ENCODE measurements at regions not wholly inside any gene's neighbourhood (a gene's known extent, or its start where the extent isn't known, plus 50 kb on each side); places are given as distances from the start of the nearest gene placed in this dataset.

DNA sequence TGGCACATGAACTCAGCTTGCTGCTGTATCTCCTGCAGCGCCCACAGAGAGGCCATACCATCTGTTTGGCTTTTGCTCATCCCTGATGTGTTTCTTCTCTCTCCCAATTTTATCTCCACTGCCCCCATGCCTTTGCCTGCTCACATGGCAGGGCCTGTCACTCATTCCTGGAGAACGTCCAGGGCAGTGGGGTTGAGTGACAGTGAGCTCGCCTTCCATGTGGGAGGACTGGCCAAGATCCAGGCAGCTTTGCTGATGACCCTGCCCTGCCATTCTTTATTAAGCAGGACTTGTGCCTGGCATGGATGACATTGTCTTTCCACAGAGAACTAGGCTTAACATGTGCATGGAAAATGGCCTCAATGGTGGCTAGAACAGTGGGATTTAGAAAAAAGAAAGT, 230.5 kb upstream of the THSD7B start:
- no peak for TF ChIP-seq BACH1 (IDR thresholded peaks at IDR 0.05; ENCODE audit: borderline replicate concordance)
- no peak for TF ChIP-seq TAF1 (IDR thresholded peaks at IDR 0.05; ENCODE audit: borderline replicate concordance, low read depth, low read length)
- TF ChIP-seq, protein P1, sequence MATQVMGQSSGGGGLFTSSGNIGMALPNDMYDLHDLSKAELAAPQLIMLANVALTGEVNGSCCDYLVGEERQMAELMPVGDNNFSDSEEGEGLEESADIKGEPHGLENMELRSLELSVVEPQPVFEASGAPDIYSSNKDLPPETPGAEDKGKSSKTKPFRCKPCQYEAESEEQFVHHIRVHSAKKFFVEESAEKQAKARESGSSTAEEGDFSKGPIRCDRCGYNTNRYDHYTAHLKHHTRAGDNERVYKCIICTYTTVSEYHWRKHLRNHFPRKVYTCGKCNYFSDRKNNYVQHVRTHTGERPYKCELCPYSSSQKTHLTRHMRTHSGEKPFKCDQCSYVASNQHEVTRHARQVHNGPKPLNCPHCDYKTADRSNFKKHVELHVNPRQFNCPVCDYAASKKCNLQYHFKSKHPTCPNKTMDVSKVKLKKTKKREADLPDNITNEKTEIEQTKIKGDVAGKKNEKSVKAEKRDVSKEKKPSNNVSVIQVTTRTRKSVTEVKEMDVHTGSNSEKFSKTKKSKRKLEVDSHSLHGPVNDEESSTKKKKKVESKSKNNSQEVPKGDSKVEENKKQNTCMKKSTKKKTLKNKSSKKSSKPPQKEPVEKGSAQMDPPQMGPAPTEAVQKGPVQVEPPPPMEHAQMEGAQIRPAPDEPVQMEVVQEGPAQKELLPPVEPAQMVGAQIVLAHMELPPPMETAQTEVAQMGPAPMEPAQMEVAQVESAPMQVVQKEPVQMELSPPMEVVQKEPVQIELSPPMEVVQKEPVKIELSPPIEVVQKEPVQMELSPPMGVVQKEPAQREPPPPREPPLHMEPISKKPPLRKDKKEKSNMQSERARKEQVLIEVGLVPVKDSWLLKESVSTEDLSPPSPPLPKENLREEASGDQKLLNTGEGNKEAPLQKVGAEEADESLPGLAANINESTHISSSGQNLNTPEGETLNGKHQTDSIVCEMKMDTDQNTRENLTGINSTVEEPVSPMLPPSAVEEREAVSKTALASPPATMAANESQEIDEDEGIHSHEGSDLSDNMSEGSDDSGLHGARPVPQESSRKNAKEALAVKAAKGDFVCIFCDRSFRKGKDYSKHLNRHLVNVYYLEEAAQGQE (IDR thresholded peaks at IDR 0.05; ENCODE audit: low read depth, low read length): no peak
- TF ChIP-seq EP300 (IDR thresholded peaks at IDR 0.05; ENCODE audit: borderline replicate concordance in 1 of 2, control insufficient read depth in 1 of 2, low read depth in 2 of 2, low read length in 2 of 2): no peak
- no peak for TF ChIP-seq JUND (IDR thresholded peaks at IDR 0.05; ENCODE audit: low read depth, low read length)
- no peak for TF ChIP-seq YY1 (IDR thresholded peaks at IDR 0.05; ENCODE audit: low read depth, low read length)
- TF ChIP-seq POLR2A (IDR thresholded peaks at IDR 0.05; ENCODE audit: low read depth, low read length): no peak
- TF ChIP-seq, protein P2, sequence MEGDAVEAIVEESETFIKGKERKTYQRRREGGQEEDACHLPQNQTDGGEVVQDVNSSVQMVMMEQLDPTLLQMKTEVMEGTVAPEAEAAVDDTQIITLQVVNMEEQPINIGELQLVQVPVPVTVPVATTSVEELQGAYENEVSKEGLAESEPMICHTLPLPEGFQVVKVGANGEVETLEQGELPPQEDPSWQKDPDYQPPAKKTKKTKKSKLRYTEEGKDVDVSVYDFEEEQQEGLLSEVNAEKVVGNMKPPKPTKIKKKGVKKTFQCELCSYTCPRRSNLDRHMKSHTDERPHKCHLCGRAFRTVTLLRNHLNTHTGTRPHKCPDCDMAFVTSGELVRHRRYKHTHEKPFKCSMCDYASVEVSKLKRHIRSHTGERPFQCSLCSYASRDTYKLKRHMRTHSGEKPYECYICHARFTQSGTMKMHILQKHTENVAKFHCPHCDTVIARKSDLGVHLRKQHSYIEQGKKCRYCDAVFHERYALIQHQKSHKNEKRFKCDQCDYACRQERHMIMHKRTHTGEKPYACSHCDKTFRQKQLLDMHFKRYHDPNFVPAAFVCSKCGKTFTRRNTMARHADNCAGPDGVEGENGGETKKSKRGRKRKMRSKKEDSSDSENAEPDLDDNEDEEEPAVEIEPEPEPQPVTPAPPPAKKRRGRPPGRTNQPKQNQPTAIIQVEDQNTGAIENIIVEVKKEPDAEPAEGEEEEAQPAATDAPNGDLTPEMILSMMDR (IDR thresholded peaks at IDR 0.05 in 2 of 3, conservative IDR thresholded peaks at IDR 0.05 in 1 of 3; ENCODE audit: control insufficient read depth in 2 of 3, extremely low read depth in 1 of 3, insufficient read depth in 1 of 3, low read depth in 3 of 3, low read length in 3 of 3): no peak

All from GM12878 (cell line).